ENCODE measurements at regions not wholly inside any gene's neighbourhood (a gene's known extent, or its start where the extent isn't known, plus 50 kb on each side); places are given as distances from the start of the nearest gene placed in this dataset.
"Not testable (repeated sequence)": the region's sequence is repeated elsewhere in the genome, so short reads cannot be mapped to it uniquely, and the experiment has no call there.

DNA sequence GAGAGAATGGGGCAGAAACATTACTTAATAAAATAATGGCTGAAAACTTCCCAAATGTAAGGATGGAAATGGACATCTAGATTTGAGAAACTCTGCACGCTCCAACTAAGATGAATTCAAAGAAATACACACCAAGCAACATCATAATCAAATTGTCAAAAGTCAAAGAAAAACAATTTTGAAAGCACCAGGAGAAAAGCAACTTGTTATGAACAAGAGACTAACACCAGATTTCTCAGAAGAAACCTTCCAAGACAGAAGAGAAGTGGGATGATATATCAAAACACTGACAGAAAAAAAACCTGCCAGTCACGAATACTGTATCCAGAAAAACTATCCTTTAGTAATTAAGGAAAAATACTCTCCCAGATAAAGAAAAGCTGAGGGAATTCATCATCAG, 208.6 kb upstream of the SAMSN1 start:
- DNase-seq (ENCODE audit: low read depth in 2 of 2) = no peak

DNA sequence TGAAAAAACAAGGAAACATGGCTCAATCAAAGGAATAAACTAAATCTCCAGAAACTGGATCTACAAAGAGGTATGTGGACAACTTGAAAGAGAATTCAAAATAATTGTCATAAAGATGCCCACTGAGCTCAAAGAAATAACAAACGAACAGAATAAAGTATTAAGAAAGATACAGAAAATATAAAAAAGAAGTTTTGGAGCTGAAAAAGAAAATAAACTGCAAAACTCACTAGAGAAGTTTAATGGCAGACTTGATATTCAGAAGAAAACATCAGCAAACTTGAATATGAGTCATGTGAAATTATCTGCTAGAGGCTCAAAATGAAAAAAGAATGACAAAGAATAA, 208.1 kb upstream of the SAMSN1 start:
- DNase-seq (ENCODE audit: low read depth in 2 of 2) = no peak

DNA sequence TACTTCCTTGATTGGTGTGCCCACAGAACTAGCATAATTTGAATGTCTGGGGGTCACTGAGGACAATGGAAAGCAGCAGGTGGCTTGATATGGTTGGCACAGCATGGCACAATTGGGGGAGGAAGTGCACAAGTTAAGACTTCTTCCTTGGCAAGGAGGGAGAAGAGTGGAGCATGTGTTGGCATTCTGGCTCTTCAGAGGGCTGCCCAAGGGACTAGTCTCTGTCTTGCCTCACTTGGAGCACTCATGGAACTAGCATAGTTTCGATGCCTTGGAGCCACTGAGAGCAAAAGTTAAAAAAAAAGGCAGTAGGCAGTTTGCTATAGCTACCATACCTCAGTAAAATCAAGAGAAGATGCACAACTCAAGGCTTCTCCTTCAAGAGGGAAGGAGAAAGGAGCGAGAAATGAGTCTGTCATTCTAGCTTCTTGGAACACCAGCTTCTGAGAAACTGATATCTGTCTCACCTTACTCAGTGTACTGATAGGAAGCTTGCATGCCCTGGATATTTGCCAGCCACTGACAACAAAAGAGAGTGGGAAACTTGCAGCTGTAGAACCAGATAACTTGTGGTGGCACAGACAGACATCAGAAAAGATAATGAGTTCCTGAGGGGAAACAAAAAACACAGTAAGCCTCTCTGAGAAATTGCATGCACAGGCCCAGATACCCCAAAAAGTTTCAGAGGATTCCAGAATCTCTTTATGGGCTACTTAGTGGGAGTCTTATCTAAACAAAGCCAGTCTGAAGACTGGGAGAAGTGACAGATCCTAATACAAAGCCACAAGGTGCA, 207.5 kb upstream of the SAMSN1 start:
- DNase-seq (ENCODE audit: low read depth in 2 of 2) = no peak

DNA sequence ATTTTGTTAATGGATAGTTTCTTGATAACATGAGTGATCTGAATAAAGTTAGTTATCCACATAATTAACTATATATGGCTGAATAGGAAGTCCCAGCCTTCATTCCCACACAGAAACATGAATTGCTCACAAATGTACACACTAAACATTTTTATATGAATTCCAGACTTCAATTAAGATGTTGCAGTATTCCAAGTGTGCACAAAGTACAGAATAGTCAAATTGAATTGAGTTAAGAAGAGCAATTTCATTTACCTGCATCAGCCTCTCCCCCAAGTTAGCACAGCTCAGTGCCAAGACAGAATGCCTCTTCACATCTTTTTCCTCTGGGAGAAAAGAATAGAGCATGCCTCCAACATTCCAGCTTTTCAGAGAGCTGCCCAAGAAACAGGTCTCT, 207.0 kb upstream of the SAMSN1 start:
- no peak for DNase-seq (ENCODE audit: low read depth in 2 of 2)

DNA sequence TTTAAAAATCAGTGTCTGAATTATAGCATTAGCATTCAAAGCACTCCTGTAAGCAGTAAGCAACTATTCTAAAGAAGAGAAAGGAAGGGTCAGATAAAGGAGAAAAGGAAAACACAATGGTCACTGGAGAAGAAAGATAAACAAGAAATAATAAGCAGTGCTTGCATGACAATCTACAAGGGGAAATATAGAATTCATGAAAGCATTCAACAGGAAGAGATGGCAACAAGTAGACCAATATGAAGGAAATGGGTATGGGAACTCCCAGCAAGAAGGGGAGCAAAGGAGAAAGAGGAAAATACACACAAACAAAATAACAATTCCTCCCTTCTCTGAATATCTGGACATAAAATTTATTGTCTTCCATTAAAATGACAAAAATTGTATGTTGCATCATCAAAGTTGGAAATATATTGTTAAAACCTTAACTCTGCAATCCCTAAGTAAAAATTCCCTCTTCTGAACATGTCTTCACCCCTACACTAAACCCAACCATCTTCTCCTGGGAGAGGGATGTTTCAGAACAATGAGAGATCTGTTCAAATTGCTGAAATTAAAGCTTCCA, 206.3 kb upstream of the SAMSN1 start:
- DNase-seq (ENCODE audit: low read depth in 2 of 2) = no peak

DNA sequence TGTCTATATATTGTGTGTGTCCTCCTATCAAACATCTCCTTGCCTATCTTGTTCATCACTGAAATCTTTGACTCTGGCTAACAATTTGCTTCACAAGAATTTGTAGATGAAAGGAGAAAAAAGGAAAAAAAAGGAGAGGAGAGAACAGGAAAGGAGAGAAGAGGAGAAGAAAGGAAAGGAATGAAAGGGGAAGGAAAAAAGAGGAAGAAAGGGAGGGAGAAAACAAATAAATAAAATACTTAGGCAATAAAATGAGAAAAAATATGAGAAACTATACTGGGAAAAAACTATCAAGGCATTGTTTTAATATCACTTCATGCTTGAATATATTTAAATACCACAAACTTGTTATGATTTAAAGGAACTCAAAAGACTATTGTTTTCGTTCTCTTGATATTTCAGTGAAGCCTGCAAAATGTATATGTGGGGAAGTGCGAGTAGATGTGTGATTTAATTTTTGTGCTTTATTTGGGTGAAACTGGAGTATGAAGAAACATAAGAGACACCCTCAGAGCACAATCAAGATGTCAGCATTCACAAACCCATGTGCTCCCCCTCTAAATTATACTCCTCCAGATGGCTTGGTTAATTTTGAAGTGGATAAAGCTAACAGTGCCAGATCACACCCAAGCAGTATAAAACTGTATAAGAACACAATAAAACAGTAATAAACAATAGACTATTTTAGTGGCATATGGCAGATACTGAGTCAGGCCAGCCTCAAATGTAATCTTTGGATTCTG, 205.7 kb upstream of the SAMSN1 start:
- no peak for DNase-seq (ENCODE audit: low read depth in 2 of 2)

DNA sequence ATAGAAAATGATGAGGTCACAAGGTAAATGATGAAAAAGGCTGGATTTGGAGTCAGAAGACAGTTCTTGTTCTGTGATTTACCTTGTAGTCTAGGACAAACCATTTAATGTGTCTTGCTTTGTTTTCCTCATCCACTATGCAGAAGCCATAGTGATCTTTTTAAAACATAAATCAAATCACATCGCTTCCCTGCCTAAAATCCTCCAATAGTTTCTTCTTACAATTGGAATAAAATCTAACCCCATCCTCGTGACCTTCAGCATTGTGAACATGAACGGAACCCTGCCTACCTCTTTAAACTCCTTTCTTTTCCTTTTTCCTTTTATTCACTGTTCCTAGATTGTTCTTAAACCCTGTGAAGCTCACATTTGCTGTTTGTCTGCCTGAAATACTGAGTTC, 204.9 kb upstream of the SAMSN1 start:
- DNase-seq (ENCODE audit: low read depth in 2 of 2) = no peak

DNA sequence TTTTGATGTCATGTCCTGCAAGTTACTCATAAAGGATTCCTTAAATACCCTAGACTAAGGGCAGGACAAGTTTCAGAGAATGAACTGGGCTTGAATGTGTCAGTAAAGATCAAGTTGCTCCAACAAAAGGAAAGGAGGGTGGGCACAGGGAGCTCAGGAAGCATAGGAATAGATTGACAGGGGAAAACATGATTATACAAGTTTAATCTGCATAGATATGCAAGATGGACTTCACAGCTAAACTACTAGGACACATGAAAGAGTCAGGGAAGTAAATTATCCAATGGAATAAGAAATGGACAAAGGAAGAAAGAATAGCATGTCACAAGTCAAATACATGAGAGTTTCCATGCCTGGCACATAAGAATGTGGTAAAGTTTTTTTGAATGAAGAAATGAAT, 203.9 kb upstream of the SAMSN1 start:
- no peak for DNase-seq (ENCODE audit: low read depth in 2 of 2)

DNA sequence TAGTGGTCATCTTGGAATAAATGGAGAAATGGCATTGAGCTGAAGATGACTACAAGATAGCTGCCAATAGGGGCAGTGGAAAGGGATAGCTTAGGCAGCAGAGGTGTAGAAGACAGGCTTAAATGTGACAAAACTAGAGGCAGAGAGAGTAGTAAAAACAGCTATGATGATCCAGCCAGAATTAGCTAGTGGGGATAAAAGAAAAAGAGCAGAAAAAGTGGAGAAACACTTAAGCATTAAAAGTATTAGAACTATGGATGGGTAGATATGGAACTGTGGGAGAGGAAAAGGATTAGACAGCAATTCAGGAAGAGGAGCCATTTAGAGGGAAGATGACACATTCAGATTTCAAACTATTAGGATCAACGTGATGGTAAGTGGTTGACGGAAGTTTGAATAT, 202.5 kb upstream of the SAMSN1 start:
- DNase-seq (ENCODE audit: low read depth in 2 of 2) = no peak

DNA sequence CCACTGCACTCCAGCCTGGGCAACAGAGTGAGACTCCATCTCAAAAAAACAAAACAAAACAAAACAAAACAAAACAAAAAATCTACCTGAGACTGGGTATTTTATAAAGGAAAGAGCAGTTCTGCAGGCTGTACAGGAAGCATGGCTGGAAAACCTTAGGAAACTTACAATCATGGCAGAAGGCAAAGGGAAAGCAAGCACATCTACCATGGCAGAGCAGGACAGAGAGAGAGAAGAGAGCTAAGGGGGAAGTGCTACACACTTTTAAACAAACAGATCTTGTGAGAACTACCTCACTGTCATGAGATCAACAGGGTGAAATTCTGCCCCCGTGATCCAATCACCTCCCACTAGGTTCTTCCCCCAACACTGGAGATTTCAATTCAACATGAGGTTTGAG, 198.3 kb upstream of the SAMSN1 start:
- no peak for DNase-seq (ENCODE audit: low read depth in 2 of 2)

DNA sequence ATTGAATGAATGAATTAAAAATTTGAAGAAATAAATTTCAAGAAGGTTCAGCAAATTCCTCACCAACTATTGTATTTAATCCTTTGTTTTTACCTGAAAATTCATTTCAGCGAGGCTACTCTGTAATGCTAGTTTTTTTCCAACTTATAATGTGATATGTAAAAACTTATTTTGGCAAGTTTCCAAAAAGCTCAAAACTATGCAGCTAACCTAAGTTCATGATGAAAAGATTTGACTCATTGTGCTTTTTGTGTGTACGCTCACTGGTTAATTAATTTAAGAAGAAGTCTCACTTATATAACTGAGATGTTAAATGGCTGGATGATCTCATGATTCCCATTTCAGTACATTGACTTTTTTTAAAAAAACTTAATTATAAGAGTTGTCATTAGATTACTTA, 196.0 kb upstream of the SAMSN1 start:
- no peak for DNase-seq (ENCODE audit: low read depth in 2 of 2)

DNA sequence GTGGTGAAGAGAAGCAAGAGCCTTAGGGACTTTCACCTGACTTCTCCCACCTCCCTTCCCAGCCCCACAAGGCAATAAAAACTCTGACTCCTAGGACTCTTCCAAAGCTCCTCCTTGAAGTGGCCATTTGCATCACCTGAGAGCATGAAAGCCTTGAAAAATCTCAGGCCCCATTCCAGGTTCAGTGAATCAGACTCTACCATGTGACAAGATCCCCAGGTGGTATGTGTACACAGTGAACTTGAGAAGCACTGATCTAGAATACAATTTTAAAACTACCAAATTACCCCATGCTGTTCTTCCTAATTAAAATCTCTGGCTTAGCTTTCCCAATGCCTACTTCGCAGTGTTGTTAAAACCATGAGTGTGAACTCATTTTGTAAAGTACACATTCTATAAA, 195.1 kb upstream of the SAMSN1 start:
- no peak for DNase-seq (ENCODE audit: low read depth in 2 of 2)

DNA sequence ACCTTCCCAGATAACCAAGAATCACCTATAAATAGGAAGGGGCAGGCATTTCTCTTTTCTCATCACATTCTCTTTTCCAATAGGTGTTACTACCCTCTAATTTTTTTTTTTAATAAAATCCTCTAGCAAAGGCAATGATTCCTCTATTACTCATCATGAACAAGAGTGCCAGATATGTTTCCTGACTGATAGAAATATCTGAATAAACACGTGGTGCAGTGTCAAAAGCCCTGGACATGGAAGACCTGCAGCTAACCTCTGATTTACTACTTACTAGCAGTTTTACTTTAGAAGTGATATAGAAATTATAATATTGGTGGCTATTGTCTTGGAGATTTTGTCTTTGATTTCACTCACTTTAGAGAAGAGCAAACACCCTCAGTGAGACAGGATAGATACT, 194.6 kb upstream of the SAMSN1 start:
- no peak for DNase-seq (ENCODE audit: low read depth in 2 of 2)

DNA sequence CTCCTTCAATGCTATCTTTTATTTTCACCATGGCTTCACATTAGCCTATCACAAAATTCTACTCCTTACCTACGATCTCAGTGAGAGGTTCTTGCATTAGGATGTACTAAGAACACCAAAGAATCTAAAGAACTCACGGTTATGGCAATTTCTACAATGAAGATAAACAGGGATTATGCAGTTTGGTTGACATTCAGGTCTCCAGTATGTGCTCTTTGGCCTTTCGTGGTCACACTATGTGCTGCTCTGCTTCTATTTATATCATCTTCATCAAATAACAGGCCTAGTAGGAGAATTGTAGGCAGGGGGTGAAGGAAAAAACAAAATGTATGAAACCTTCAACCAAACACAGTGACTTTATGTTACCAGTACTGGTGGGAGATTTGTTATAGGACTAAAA, 194.0 kb upstream of the SAMSN1 start:
- DNase-seq (ENCODE audit: low read depth in 2 of 2) = no peak

DNA sequence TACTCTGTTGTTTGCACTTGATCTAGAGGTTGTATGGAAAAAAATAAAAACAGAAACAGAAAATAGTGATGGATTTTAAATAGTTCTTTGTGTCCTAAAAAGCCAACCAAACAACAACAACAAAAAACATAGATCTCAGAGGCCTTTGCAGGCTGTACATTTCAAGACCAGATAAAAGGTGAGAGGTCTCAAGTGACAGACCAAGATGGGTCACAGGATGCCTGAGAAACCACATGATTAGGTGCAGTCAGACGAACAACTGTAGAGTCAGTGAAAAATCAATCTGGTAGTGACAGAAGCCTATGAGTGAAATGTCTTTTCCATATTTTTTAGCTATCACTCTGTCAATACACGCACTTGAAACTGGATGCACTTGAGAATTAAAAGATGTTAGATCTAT, 193.5 kb upstream of the SAMSN1 start:
- no peak for DNase-seq (ENCODE audit: low read depth in 2 of 2)

DNA sequence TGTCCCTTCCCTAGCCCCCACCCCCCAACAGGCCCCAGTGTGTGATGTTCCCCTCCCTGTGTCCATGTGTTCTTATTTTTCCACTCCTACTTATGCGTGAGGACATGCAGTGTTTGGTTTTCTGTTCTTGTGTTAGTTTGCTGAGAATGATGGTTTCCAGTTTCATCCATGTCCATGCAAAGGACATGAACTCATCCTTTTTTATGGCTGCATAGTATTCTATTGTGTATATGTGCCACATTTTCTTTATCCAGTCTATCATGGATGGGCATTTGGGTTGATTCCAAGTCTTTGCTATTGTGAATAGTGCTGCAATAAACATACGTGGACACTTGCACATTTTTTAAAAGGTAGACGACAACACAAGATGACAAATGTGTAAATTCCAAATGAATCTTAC, 192.5 kb upstream of the SAMSN1 start:
- not testable (repeated sequence) for DNase-seq (ENCODE audit: low read depth in 2 of 2)

DNA sequence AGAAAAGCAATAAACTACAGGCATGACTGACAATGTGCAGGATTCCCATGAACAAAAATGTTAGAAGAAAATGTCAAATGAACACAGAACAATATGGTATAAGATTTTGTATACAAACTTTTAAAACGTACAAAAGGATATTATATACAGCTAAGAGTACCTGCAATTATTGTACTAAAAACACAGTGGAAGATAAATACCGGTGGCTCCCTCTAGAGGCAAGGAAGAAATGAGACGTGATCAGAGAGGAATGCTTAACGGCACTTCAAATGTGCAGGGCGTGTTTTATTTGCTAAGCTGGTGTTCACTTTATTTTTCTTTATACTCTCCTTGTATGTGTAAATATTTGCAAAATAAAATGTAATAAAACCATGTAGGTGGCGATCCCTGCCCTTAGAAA, 191.8 kb upstream of the SAMSN1 start:
- peak in 1 of 2 donors; percentile 22 for DNase-seq (ENCODE audit: low read depth in 2 of 2)

DNA sequence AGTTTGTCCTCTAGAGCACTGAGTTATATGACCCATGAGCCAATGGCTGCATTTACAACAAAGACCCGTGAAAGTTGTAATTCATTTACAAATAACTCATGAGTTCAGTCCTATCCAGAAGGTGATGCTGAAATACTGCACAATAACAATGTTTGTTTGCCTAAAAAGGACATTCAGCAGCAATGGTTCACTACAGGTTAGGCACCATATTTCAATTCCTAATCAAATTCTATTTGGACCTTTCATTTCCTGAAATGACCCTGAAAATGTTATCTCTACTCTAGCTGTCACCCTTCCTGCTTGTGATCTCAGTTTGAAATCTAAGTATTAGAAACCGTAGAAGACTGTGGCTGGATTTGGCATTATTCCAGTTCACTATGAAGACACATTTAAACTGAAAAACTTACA, 191.2 kb upstream of the SAMSN1 start:
- DNase-seq (ENCODE audit: low read depth in 2 of 2) = no peak

DNA sequence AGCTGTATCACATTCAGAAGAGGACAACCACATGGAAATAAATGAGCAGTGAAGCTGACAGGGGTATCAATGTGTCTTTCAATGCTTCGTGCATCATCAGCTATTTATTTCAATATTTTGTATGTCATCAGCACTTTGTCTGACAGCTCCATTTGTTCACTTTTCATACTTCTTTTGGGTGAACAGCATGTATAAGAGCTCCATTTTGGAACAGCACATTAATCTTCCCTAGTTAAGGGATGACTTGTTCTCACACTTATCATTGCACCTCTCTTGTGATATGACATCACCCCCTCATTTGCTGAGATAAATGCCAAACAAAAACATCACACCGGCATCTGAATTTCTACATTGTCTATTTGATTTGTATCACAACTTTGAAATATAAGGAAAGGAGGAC, 190.6 kb upstream of the SAMSN1 start:
- no peak for DNase-seq (ENCODE audit: low read depth in 2 of 2)

DNA sequence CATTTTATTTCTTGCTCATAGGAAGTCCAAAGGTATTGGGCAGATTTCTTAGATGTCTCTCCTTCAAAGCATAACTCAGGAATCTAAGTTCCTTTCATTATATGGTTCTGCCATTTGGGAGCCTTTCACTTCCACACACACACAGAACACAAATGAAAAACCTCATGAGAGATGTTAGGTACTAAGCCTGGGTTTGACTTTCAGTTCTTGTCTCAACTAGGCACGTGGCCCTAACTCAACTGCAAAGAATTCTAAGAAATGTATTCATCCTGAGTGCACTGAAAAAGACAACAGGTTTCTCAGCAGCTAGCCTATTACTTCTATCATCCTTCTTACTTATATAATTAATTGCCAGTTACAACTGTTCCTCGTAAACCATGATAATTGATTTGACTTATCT, 190.0 kb upstream of the SAMSN1 start:
- no peak for DNase-seq (ENCODE audit: low read depth in 2 of 2)

DNA sequence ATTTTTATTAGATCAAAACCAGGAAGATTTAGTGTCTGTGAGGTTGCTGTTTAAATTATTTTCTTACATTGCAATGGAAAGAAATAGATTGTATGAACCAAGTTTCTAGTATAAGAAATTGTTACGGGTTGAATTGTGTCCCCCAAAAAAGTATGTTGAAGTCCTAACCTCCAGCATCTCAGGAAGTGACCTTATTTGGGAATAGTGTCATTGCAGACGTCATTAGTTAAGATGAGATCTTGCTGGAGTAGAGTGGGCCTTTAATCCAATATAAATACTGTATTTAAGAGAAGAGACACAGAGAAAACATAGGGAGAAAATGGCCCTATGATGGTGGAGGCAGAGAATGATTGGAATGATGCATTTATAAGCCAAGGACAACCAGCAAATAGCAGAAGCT, 188.7 kb upstream of the SAMSN1 start:
- DNase-seq (ENCODE audit: low read depth in 2 of 2) = no peak

DNA sequence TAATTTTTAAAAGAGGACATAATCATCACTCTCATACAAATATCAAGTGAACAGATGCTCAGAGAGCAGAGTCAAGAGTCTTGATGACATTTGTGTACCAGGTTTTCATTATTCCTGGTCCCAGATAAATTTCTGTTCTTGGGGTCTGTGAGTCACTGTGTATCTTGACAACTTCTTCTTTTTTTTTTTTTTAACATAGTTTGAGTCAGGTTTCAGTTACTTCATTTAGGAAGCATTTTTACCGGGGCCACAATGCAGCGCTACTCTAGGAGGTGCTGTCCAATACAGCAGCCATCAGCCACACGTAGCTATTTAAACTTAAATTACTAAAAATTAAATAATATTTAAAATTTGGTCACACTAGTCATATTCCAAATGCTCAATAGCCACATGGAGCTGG, 188.1 kb upstream of the SAMSN1 start:
- no peak for DNase-seq (ENCODE audit: low read depth in 2 of 2)

DNA sequence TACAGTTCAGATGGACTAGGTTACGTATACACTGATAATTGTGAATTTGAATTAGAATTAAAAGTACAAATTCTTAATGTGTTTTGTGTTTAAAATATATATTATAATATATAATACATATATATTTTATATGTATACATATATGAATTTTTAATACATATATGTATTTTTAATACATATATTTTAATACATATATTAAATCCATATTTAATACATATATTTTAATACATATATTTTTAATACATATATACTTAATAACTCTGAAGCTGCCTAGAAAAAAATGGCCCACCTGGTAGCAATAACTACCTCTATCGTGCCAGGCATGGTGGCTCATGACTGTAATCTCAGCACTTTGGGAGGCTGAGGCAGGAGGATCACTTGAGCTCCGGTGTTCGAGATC, 179.1 kb upstream of the SAMSN1 start:
- DNase-seq (ENCODE audit: low read depth in 2 of 2) = no peak

Data from stimulated activated CD4-positive, alpha-beta T cell treated with anti-CD3 and anti-CD28 coated beads, Interleukin-1b, Interleukin-23, amount 100 ng/mL, for 1 hour (primary cell).